Esophagus squamous epithelium (tissue), 4 donors: ENCODE measurements at regions not wholly inside any gene's neighbourhood (a gene's known extent, or its start where the extent isn't known, plus 50 kb on each side); places are given as distances from the start of the nearest gene placed in this dataset.

Source experiments
- CTCF ChIP-seq, 6 experiments: fragments of 450-650 bp in 4 of 6; fragments of 200-600 bp in 2 of 6; sonication (generic) in 2 of 6; IDR thresholded peaks; one replicate each; pipeline ENCODE4 v1.5.1; 2016 to 2019; ENCODE audit warnings: antibody characterized with exemption in 6 of 6, mild to moderate bottlenecking in 4 of 6, moderate library complexity in 4 of 6
- POLR2A ChIP-seq, 4 donors: fragments of 450-650 bp; IDR thresholded peaks; one replicate each; pipeline ENCODE4 v1.6.1; 2017; ENCODE audit warnings: antibody characterized with exemption in 4 of 4, mild to moderate bottlenecking in 4 of 4, moderate library complexity in 3 of 4

- TF ChIP-seq CTCF (IDR thresholded peaks at IDR 0.05) = no peak
- no peak for TF ChIP-seq POLR2A (IDR thresholded peaks at IDR 0.05)
Measured at GRCh38 chr18:78596794-78597345, 382.7 kb upstream of the SALL3 start.
